HCT116 (cell line): ENCODE measurements at regions not wholly inside any gene's neighbourhood (a gene's known extent, or its start where the extent isn't known, plus 50 kb on each side); places are given as distances from the start of the nearest gene placed in this dataset.

Experiments used
- ATAC-seq: fragments of 200-7000 bp; cut with Tn5 transposase; 2 replicates; pipeline ENCODE4 v1.9.1; 2020; ENCODE audit warnings: mild to moderate bottlenecking, moderate library complexity
- BruUV-seq: library from RNA; stranded (reverse); fragments of 400-500 nt; replicated peaks from 2 replicates; lab custom pipeline; 2021; lab: Mats Ljungman, UMichigan
- CTCF ChIA-PET: fragments of 300-600 bp; sonication (Branson Sonifier 250); formaldehyde crosslinking; loops from one replicate; lab custom pipeline; 2021; ENCODE audit warnings: antibody characterized with exemption; lab: Charles Lee
- POLR2A ChIA-PET: fragments of 300-600, 350-600 bp; sonication (Branson Sonifier 250); formaldehyde crosslinking; loops from one replicate; lab custom pipeline; 2021; ENCODE audit warnings: antibody characterized with exemption; lab: Charles Lee
- RAD21 ChIA-PET, 2 experiments: fragments of 300-600 bp; sonication (Branson Sonifier 250); formaldehyde crosslinking; loops; one replicate each; lab custom pipeline; 2023; ENCODE audit warnings: low total read pairs in 2 of 2; ENCODE audit not compliant: uncharacterized antibody in 2 of 2, unreplicated experiment in 2 of 2, low non-redundant PET in 1 of 2; lab: Charles Lee
- DNase-seq: peaks from one replicate; pipeline ENCODE4 v3.0.0-alpha.2; 2010; ENCODE audit warnings: low read depth, low spot score
- H2AFZ ChIP-seq: fragments of 200-600 bp; shearing (Covaris generic), sonication (generic); 2 replicates; pipeline ENCODE4 v1.6.1; 2017; ENCODE audit warnings: low read depth, mixed run types, mixed read lengths, antibody characterized with exemption, low read length; ENCODE audit not compliant: poor library complexity, severe bottlenecking
- H3K27ac ChIP-seq: 2 replicates; pipeline ENCODE4 v1.5.1; 2012; ENCODE audit warnings: low read depth, low read length
- H3K27me3 ChIP-seq: fragments of 200-600 bp; sonication (generic); 2 replicates; pipeline ENCODE4 v1.6.1; 2016; ENCODE audit warnings: mixed run types, low read length, mixed read lengths; ENCODE audit not compliant: insufficient read depth
- H3K36me3 ChIP-seq, 2 experiments: fragments of 200-500 bp in 1 of 2; fragments of 200-600 bp in 1 of 2; sonication (Bioruptor generic) in 1 of 2; sonication (generic) in 1 of 2; 2 replicates each; pipeline versions ENCODE4 v1.5.1 to v1.6.1; 2014 to 2016; ENCODE audit warnings: low read length in 2 of 2, inconsistent platforms in 1 of 2, mixed read lengths in 1 of 2, mixed run types in 1 of 2; ENCODE audit not compliant: insufficient read depth in 2 of 2, control insufficient read depth in 1 of 2
- H3K4me1 ChIP-seq, 2 experiments: fragments of 200-600 bp in 1 of 2; sonication (generic) in 1 of 2; 2 replicates each; pipeline versions ENCODE4 v1.5.1 to v1.6.1; 2012 to 2017; ENCODE audit warnings: low read length in 2 of 2, inconsistent platforms in 1 of 2, mild to moderate bottlenecking in 1 of 2, mixed read lengths in 1 of 2, mixed run types in 1 of 2, moderate library complexity in 1 of 2; ENCODE audit not compliant: insufficient read depth in 2 of 2, control insufficient read depth in 1 of 2
- H3K4me2 ChIP-seq: fragments of 200-600 bp; sonication (generic); 2 replicates; pipeline ENCODE4 v1.6.1; 2017; ENCODE audit warnings: mixed run types, low read length, mixed read lengths
- H3K4me3 ChIP-seq, 2 experiments: fragments of 200-600 bp in 1 of 2; sonication (generic) in 1 of 2; replicated peaks in 1 of 2; 2 replicates each; pipeline ENCODE4 v1.5.1; 2011 to 2016; ENCODE audit warnings: low read length in 2 of 2, control low read depth in 1 of 2, low read depth in 1 of 2, mild to moderate bottlenecking in 1 of 2, mixed read lengths in 1 of 2, mixed run types in 1 of 2
- H3K79me2 ChIP-seq: fragments of 200-600 bp; sonication (generic); 2 replicates; pipeline ENCODE4 v1.6.1; 2017; ENCODE audit warnings: mild to moderate bottlenecking, mixed run types, low read length, moderate library complexity, mixed read lengths; ENCODE audit not compliant: insufficient read depth
- H3K9ac ChIP-seq: fragments of 200-600 bp; sonication (generic); 2 replicates; pipeline ENCODE4 v1.6.1; 2016; ENCODE audit warnings: low read length, mixed read lengths
- H3K9me2 ChIP-seq: fragments of 200-600 bp; sonication (generic), shearing (Covaris generic); 2 replicates; pipeline ENCODE4 v1.6.1; 2017; ENCODE audit warnings: mixed run types, mild to moderate bottlenecking, moderate library complexity; ENCODE audit not compliant: insufficient read depth
- H3K9me3 ChIP-seq, 2 experiments: fragments of 200-500 bp in 1 of 2; fragments of 200-600 bp in 1 of 2; sonication (Bioruptor generic) in 1 of 2; sonication (generic) in 1 of 2; 2 replicates each; pipeline ENCODE4 v1.6.1; 2014 to 2017; ENCODE audit warnings: low read length in 2 of 2, mixed read lengths in 2 of 2, inconsistent platforms in 1 of 2, low read depth in 1 of 2, mild to moderate bottlenecking in 1 of 2, mixed run types in 1 of 2, moderate library complexity in 1 of 2; ENCODE audit not compliant: control insufficient read depth in 1 of 2, insufficient read depth in 1 of 2
- H4K20me1 ChIP-seq: fragments of 200-600 bp; sonication (generic), shearing (Covaris generic); 2 replicates; pipeline ENCODE4 v1.6.1; 2017; ENCODE audit warnings: mixed run types, mild to moderate bottlenecking, moderate library complexity; ENCODE audit not compliant: insufficient read depth
- EZH2 ChIP-seq: fragments of 200-600 bp; sonication (generic); IDR thresholded peaks from 2 replicates; pipeline ENCODE4 v1.6.1; 2017; ENCODE audit warnings: antibody characterized with exemption, mixed run types
- JUND ChIP-seq: IDR thresholded peaks from 2 replicates; pipeline ENCODE4 v1.6.1; 2012
- MAX ChIP-seq: IDR thresholded peaks from 2 replicates; pipeline ENCODE4 v1.6.1; 2012
- RAD21 ChIP-seq: IDR thresholded peaks from 2 replicates; pipeline ENCODE4 v1.6.1; 2012; ENCODE audit warnings: low read depth, mild to moderate bottlenecking
- SRF ChIP-seq: IDR thresholded peaks from 2 replicates; pipeline ENCODE4 v1.6.1; 2012; ENCODE audit warnings: low read depth
- ZBTB33 ChIP-seq: IDR thresholded peaks from 2 replicates; pipeline ENCODE4 v1.6.1; 2011; ENCODE audit warnings: mild to moderate bottlenecking, low read length, moderate library complexity; ENCODE audit not compliant: insufficient replicate concordance; ENCODE audit errors: extremely low read depth
- intact Hi-C: fragments of 100-400 bp; cut with micrococcal nuclease; formaldehyde crosslinking; loops from 2 replicates; pipeline ENCODE4 v1.10.0; 2022

GRCh38 chr15:96412045-96412905 is 81.8 kb downstream of the NR2F2 start:
- ChIA-PET RAD21 (no interaction called here), POLR2A (no interaction called here), CTCF (no interaction called here)
- Histone ChIP-seq H3K27ac (no peak overlapping the region), H3K4me2 (no peak overlapping the region), H2AFZ (no peak overlapping the region), H3K9me3 (no peaks in the 10 kb centered on the region), H3K4me1 (no peaks in the 10 kb centered on the region), H3K9ac (no peak overlapping the region), H3K27me3 (peaks cover 47% of the 10 kb centered on the region), H4K20me1 (peaks cover 4% of the 10 kb centered on the region; the same call in 1 of the 2 replicates), H3K9me2 (no peaks in the 10 kb centered on the region), H3K36me3 (no peaks in the 10 kb centered on the region), H3K79me2 (no peaks in the 10 kb centered on the region), H3K4me3 (no peak overlapping the region)
- no TSS peak for BruUV-seq
- ATAC-seq = no peak
- DNase-seq = no peak
- intact Hi-C loops = no loop called here
- no peak for TF ChIP-seq ZBTB33

- Histone ChIP-seq H3K4me3 (no peak overlapping the region), H3K9ac (no peak overlapping the region), H3K27me3 (peaks cover 53% of the 10 kb centered on the region), H3K79me2 (no peaks in the 10 kb centered on the region), H2AFZ (no peak overlapping the region), H4K20me1 (peaks cover 4% of the 10 kb centered on the region; the same call in 1 of the 2 replicates), H3K4me2 (no peak overlapping the region), H3K9me3 (no peaks in the 10 kb centered on the region), H3K9me2 (no peaks in the 10 kb centered on the region), H3K27ac (no peak overlapping the region), H3K4me1 (no peaks in the 10 kb centered on the region), H3K36me3 (no peaks in the 10 kb centered on the region)
- no peak for TF ChIP-seq EZH2
- no peak for TF ChIP-seq RAD21
- TF ChIP-seq ZBTB33 = no peak
- no peak for TF ChIP-seq SRF
- no peak for TF ChIP-seq MAX
- no peak for TF ChIP-seq JUND
- no TSS peak for BruUV-seq
- ATAC-seq (no peak), DNase-seq (no peak)
- intact Hi-C loops = no loop called here
- ChIA-PET POLR2A (no interaction called here), CTCF (no interaction called here), RAD21 (no interaction called here)
These were observed 82.4 kb downstream of the NR2F2 start for GRCh38 chr15:96412906-96413231.
